ENCODE measurements at regions not wholly inside any gene's neighbourhood (a gene's known extent, or its start where the extent isn't known, plus 50 kb on each side); places are given as distances from the start of the nearest gene placed in this dataset.

- Histone ChIP-seq H3K4me3 (no peak overlapping the region), H3K9me3 (no peaks in the 10 kb centered on the region), H3K4me1 (ENCODE audit: low read depth) (no peaks in the 10 kb centered on the region), H3K36me3 (ENCODE audit: low read depth) (no peaks in the 10 kb centered on the region)
- intact Hi-C loops (cut with DNase I, micrococcal nuclease), result no loop called here
- TF ChIP-seq, protein P1, sequence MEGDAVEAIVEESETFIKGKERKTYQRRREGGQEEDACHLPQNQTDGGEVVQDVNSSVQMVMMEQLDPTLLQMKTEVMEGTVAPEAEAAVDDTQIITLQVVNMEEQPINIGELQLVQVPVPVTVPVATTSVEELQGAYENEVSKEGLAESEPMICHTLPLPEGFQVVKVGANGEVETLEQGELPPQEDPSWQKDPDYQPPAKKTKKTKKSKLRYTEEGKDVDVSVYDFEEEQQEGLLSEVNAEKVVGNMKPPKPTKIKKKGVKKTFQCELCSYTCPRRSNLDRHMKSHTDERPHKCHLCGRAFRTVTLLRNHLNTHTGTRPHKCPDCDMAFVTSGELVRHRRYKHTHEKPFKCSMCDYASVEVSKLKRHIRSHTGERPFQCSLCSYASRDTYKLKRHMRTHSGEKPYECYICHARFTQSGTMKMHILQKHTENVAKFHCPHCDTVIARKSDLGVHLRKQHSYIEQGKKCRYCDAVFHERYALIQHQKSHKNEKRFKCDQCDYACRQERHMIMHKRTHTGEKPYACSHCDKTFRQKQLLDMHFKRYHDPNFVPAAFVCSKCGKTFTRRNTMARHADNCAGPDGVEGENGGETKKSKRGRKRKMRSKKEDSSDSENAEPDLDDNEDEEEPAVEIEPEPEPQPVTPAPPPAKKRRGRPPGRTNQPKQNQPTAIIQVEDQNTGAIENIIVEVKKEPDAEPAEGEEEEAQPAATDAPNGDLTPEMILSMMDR (IDR thresholded peaks at IDR 0.05), result no peak
- DNase-seq, result no peak
- no peak for ATAC-seq
Observed at GRCh38 chr19:31178833-31179470, 170.3 kb downstream of the TSHZ3 start.

DNA sequence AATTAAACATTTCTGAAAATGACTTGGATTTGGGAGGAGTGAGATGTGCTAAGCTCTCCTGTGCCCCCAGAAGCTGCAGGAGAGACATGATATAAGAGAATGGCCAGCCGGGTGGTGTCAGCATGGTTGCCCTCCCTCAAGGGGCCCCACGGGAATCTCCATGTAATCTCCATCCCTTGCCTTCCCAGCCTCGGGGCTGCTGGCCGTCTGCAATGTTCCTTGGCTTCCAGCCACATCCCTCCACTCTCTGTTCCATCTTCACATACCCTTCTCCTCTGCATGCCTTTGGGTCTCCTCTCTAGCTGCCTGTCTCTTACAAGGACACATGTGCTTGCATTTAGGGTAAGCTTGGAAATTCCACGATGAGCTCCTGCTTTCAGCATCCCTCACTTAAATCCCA lies 172.0 kb downstream of the TSHZ3 start:
- DNase-seq (no peak), ATAC-seq (no peak)
- H3K9me3 ChIP-seq, result no peaks in the 10 kb centered on the region
- TF ChIP-seq, protein P1 (IDR thresholded peaks at IDR 0.05), result no peak
- H3K4me1 ChIP-seq (ENCODE audit: low read depth), result no peaks in the 10 kb centered on the region
- H3K4me3 ChIP-seq, result no peak overlapping the region
- intact Hi-C loops (cut with DNase I, micrococcal nuclease), result no loop called here
- no peaks in the 10 kb centered on the region for H3K36me3 ChIP-seq (ENCODE audit: low read depth)

GRCh38 chr19:31175564-31176348 lies 173.5 kb downstream of the TSHZ3 start:
- TF ChIP-seq, protein P1 (IDR thresholded peaks at IDR 0.05), result no peak
- H3K4me3 ChIP-seq, result no peak overlapping the region
- H3K36me3 ChIP-seq (ENCODE audit: low read depth), result no peaks in the 10 kb centered on the region
- no peaks in the 10 kb centered on the region for H3K9me3 ChIP-seq
- DNase-seq (no peak), ATAC-seq (no peak)
- intact Hi-C loops (cut with DNase I, micrococcal nuclease), result no loop called here
- no peaks in the 10 kb centered on the region for H3K4me1 ChIP-seq (ENCODE audit: low read depth)

GRCh38 chr19:31174948-31175347 lies 174.3 kb downstream of the TSHZ3 start:
- Histone ChIP-seq H3K4me1 (ENCODE audit: low read depth) (no peaks in the 10 kb centered on the region), H3K9me3 (no peaks in the 10 kb centered on the region), H3K4me3 (no peak overlapping the region), H3K36me3 (ENCODE audit: low read depth) (no peaks in the 10 kb centered on the region)
- no peak for ATAC-seq
- DNase-seq, result no peak
- TF ChIP-seq, protein P1 (IDR thresholded peaks at IDR 0.05), result no peak
- intact Hi-C loops (cut with DNase I, micrococcal nuclease), result no loop called here

GRCh38 chr19:31173991-31174390 lies 175.2 kb downstream of the TSHZ3 start:
- Histone ChIP-seq H3K4me3 (no peak overlapping the region), H3K36me3 (ENCODE audit: low read depth) (no peaks in the 10 kb centered on the region), H3K9me3 (no peaks in the 10 kb centered on the region), H3K4me1 (ENCODE audit: low read depth) (no peaks in the 10 kb centered on the region)
- ATAC-seq, result no peak
- no peak for DNase-seq
- intact Hi-C loops (cut with DNase I, micrococcal nuclease), result no loop called here
- TF ChIP-seq, protein P1 (IDR thresholded peaks at IDR 0.05), result no peak
